Prostate gland (tissue), 2 donors: ENCODE measurements at regions not wholly inside any gene's neighbourhood (a gene's known extent, or its start where the extent isn't known, plus 50 kb on each side); places are given as distances from the start of the nearest gene placed in this dataset.

Source experiments
- CTCF ChIP-seq, 4 experiments: fragments of 200-600 bp in 2 of 4; fragments of 450-650 bp in 2 of 4; sonication (generic) in 2 of 4; IDR thresholded peaks; 1 replicate in 3 of 4; 2 replicates in 1 of 4; pipeline ENCODE4 v1.5.1; 2016 to 2019; ENCODE audit warnings: antibody characterized with exemption in 4 of 4, mild to moderate bottlenecking in 2 of 4, moderate library complexity in 2 of 4
- POLR2A ChIP-seq: fragments of 450-650 bp; IDR thresholded peaks from one replicate; pipeline ENCODE4 v1.6.1; 2016; ENCODE audit warnings: antibody characterized with exemption, mild to moderate bottlenecking
- POLR2AphosphoS5 ChIP-seq: sonication (generic); formaldehyde crosslinking; IDR thresholded peaks from one replicate; pipeline ENCODE4 v1.6.1; 2017; ENCODE audit warnings: antibody characterized with exemption

GRCh38 chr6:44698602-44699001 lies 311.1 kb downstream of the CDC5L start:
- TF ChIP-seq CTCF (IDR thresholded peaks at IDR 0.05) (no peak), POLR2A (no peak), POLR2AphosphoS5 (no peak)
